Mesendoderm (in vitro differentiated cells): ENCODE measurements at regions not wholly inside any gene's neighbourhood (a gene's known extent, or its start where the extent isn't known, plus 50 kb on each side); places are given as distances from the start of the nearest gene placed in this dataset.
"Not testable (repeated sequence)": the region's sequence is repeated elsewhere in the genome, so short reads cannot be mapped to it uniquely, and the experiment has no call there.

Experiments used
- DNase-seq: peaks from one replicate; pipeline ENCODE4 v3.0.0; 2013
- H2AK5ac ChIP-seq: 2 replicates; pipeline ENCODE4 v1.6.1; 2013; ENCODE audit warnings: low read length, inconsistent platforms
- H2BK120ac ChIP-seq: 2 replicates; pipeline ENCODE4 v1.6.1; 2013; ENCODE audit warnings: low read depth, mild to moderate bottlenecking, low read length, moderate library complexity, mixed read lengths
- H2BK15ac ChIP-seq: replicated peaks from 2 replicates; pipeline ENCODE4 v1.6.1; 2013; ENCODE audit warnings: low read depth, mild to moderate bottlenecking, moderate library complexity
- H2BK5ac ChIP-seq: 2 replicates; pipeline ENCODE4 v1.6.1; 2013; ENCODE audit warnings: low read length, inconsistent platforms
- H3K18ac ChIP-seq: 2 replicates; pipeline ENCODE4 v1.6.1; 2013; ENCODE audit warnings: mild to moderate bottlenecking, low read length, mixed read lengths
- H3K23ac ChIP-seq: one replicate; pipeline ENCODE4 v1.6.1; 2013; ENCODE audit warnings: low read length
- H3K27ac ChIP-seq: 2 replicates; pipeline ENCODE4 v1.5.1; 2013; ENCODE audit warnings: low read depth, mild to moderate bottlenecking, inconsistent platforms, low read length, moderate library complexity
- H3K27me3 ChIP-seq: 2 replicates; pipeline ENCODE4 v1.6.1; 2013; ENCODE audit warnings: low read length, control low read depth, mild to moderate bottlenecking, inconsistent platforms; ENCODE audit not compliant: insufficient read depth, poor library complexity
- H3K36me3 ChIP-seq: 2 replicates; pipeline ENCODE4 v1.6.1; 2013; ENCODE audit warnings: low read length, inconsistent platforms; ENCODE audit not compliant: control insufficient read depth, insufficient read depth
- H3K4ac ChIP-seq: one replicate; pipeline ENCODE4 v1.6.1; 2013; ENCODE audit warnings: low read depth, mild to moderate bottlenecking, low read length, moderate library complexity
- H3K4me1 ChIP-seq: 2 replicates; pipeline ENCODE4 v1.6.1; 2013; ENCODE audit warnings: low read depth, low read length, inconsistent platforms; ENCODE audit not compliant: control insufficient read depth
- H3K4me2 ChIP-seq: 2 replicates; pipeline ENCODE4 v1.6.1; 2013; ENCODE audit warnings: low read length
- H3K4me3 ChIP-seq: 2 replicates; pipeline ENCODE4 v1.5.1; 2013; ENCODE audit warnings: mild to moderate bottlenecking, low read length
- H3K56ac ChIP-seq: one replicate; pipeline ENCODE4 v1.6.1; 2013; ENCODE audit warnings: low read length
- H3K79me1 ChIP-seq: 2 replicates; pipeline ENCODE4 v1.6.1; 2013; ENCODE audit warnings: low read length, inconsistent platforms
- H3K79me2 ChIP-seq: 2 replicates; pipeline ENCODE4 v1.6.1; 2013; ENCODE audit warnings: mild to moderate bottlenecking, low read length; ENCODE audit not compliant: control insufficient read depth, insufficient read depth
- H3K9ac ChIP-seq: 2 replicates; pipeline ENCODE4 v1.6.1; 2013; ENCODE audit warnings: low read length, inconsistent platforms
- H4K5ac ChIP-seq: one replicate; pipeline ENCODE4 v1.6.1; 2013; ENCODE audit warnings: low read length
- H4K8ac ChIP-seq: one replicate; pipeline ENCODE4 v1.6.1; 2013; ENCODE audit warnings: low read depth, mild to moderate bottlenecking, control low read depth, low read length, moderate library complexity
- WGBS: extraction: QIAGEN DNeasy Blood & Tissue Kit; methylation state at CpG from one replicate; pipeline ENCODE4 v1.1.7; 2013; ENCODE audit warnings: low lambda C conversion rate, missing lambda C conversion rate; ENCODE audit not compliant: insufficient coverage; ENCODE audit errors: extremely low coverage; 5-methylcytosine and 5-hydroxymethylcytosine counted together

- Histone ChIP-seq H3K23ac (no peak overlapping the region), H2BK120ac (no peak overlapping the region), H3K4me3 (no peak overlapping the region), H2BK15ac (no peak overlapping the region), H3K27ac (no peak overlapping the region), H3K79me1 (no peaks in the 10 kb centered on the region), H3K36me3 (no peaks in the 10 kb centered on the region), H2BK5ac (no peak overlapping the region), H3K4ac (no peak overlapping the region), H3K56ac (no peak overlapping the region), H3K4me1 (no peaks in the 10 kb centered on the region), H3K4me2 (no peak overlapping the region), H3K9ac (no peak overlapping the region), H4K5ac (no peak overlapping the region), H2AK5ac (no peak overlapping the region), H3K27me3 (no peaks in the 10 kb centered on the region), H3K79me2 (no peaks in the 10 kb centered on the region), H3K18ac (no peak overlapping the region), H4K8ac (no peak overlapping the region)
- no peak for DNase-seq
- WGBS = no CpG with 5 or more reads among the region's 2 CpGs
These were observed 133.4 kb downstream of the FZD1 start for GRCh38 chr7:91397612-91398011.

- Histone ChIP-seq H3K18ac (no peak overlapping the region), H3K9ac (no peak overlapping the region), H3K23ac (no peak overlapping the region), H3K56ac (no peak overlapping the region), H3K4ac (no peak overlapping the region), H4K5ac (no peak overlapping the region), H4K8ac (no peak overlapping the region), H2BK120ac (no peak overlapping the region), H3K4me2 (no peak overlapping the region), H3K27ac (no peak overlapping the region), H3K79me2 (no peaks in the 10 kb centered on the region), H3K79me1 (no peaks in the 10 kb centered on the region), H3K4me3 (no peak overlapping the region), H2AK5ac (no peak overlapping the region), H3K36me3 (no peaks in the 10 kb centered on the region), H3K27me3 (no peaks in the 10 kb centered on the region), H3K4me1 (no peaks in the 10 kb centered on the region), H2BK15ac (no peak overlapping the region), H2BK5ac (no peak overlapping the region)
- DNase-seq = peak; percentile 71
- WGBS = no CpG with 5 or more reads among the region's 2 CpGs
These were observed 134.1 kb downstream of the FZD1 start for GRCh38 chr7:91398341-91398740.

- Histone ChIP-seq H3K79me2 (no peaks in the 10 kb centered on the region), H3K23ac (no peak overlapping the region), H2BK15ac (no peak overlapping the region), H4K5ac (no peak overlapping the region), H4K8ac (no peak overlapping the region), H3K4me1 (no peaks in the 10 kb centered on the region), H3K9ac (no peak overlapping the region), H3K27ac (no peak overlapping the region), H3K18ac (no peak overlapping the region), H3K79me1 (no peaks in the 10 kb centered on the region), H2BK120ac (no peak overlapping the region), H2AK5ac (no peak overlapping the region), H3K27me3 (no peaks in the 10 kb centered on the region), H3K36me3 (no peaks in the 10 kb centered on the region), H3K4me3 (no peak overlapping the region), H3K56ac (no peak overlapping the region), H3K4ac (no peak overlapping the region), H2BK5ac (no peak overlapping the region), H3K4me2 (no peak overlapping the region)
- no CpG with 5 or more reads among the region's 3 CpGs for WGBS
- no peak for DNase-seq
These were observed 141.0 kb downstream of the FZD1 start for GRCh38 chr7:91405092-91405788.

GRCh38 chr7:91405873-91406272 lies 141.6 kb downstream of the FZD1 start:
- not testable (repeated sequence) for H2BK120ac ChIP-seq, H2BK5ac ChIP-seq, H3K79me1 ChIP-seq, H3K9ac ChIP-seq, H3K23ac ChIP-seq, H3K56ac ChIP-seq, H3K36me3 ChIP-seq, H3K79me2 ChIP-seq, H3K4ac ChIP-seq, H3K4me3 ChIP-seq, H3K27me3 ChIP-seq, H3K18ac ChIP-seq, H3K27ac ChIP-seq, H4K8ac ChIP-seq, H3K4me1 ChIP-seq, DNase-seq, H2AK5ac ChIP-seq, H4K5ac ChIP-seq, H3K4me2 ChIP-seq, H2BK15ac ChIP-seq
- no CpG with 5 or more reads among the region's 1 CpG for WGBS

- Histone ChIP-seq H2BK120ac (no peak overlapping the region), H3K4me2 (no peak overlapping the region), H3K36me3 (no peaks in the 10 kb centered on the region), H3K79me2 (no peaks in the 10 kb centered on the region), H2BK15ac (no peak overlapping the region), H3K56ac (no peak overlapping the region), H4K8ac (no peak overlapping the region), H3K79me1 (no peaks in the 10 kb centered on the region), H3K4me3 (no peak overlapping the region), H3K27me3 (no peaks in the 10 kb centered on the region), H3K18ac (no peak overlapping the region), H3K4ac (no peak overlapping the region), H3K4me1 (no peaks in the 10 kb centered on the region), H2AK5ac (no peak overlapping the region), H4K5ac (no peak overlapping the region), H3K9ac (no peak overlapping the region), H2BK5ac (no peak overlapping the region), H3K27ac (no peak overlapping the region), H3K23ac (no peak overlapping the region)
- DNase-seq = no peak
- no CpG with 5 or more reads among the region's 1 CpG for WGBS
These were observed 143.7 kb downstream of the FZD1 start for GRCh38 chr7:91407942-91408341.
